22Rv1 (cell line): ENCODE measurements at regions not wholly inside any gene's neighbourhood (a gene's known extent, or its start where the extent isn't known, plus 50 kb on each side); places are given as distances from the start of the nearest gene placed in this dataset.

Source experiments
- CTCF ChIP-seq: fragments of 450-650 bp; IDR thresholded peaks from 2 replicates; pipeline ENCODE4 v1.5.1; 2017; ENCODE audit warnings: mild to moderate bottlenecking
- ZFX ChIP-seq: fragments of 450-650 bp; IDR thresholded peaks from 2 replicates; pipeline ENCODE4 v1.6.1; 2017; ENCODE audit warnings: antibody characterized with exemption, borderline replicate concordance

DNA sequence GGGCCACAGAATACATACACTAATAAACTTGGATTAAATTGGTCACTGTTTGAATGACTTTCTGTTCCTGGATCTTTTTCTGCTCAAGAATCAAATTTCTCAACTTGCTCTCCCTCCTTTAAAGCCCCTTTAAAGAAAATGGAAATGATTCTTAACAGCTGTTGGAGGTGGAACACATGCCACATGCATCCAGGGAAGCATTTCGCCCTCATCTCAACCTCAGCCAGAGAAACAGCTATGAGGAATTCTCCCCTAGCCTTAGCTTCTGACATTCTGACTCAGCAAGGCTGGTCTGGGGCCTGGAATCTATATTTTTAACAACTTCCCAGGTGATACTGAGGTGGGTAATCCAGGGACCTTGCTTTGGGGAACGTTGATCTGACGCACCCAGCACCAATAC, 263.4 kb upstream of the ECI2 start:
- TF ChIP-seq CTCF (no peak), ZFX (no peak)
